Gastroesophageal sphincter (tissue), 3 donors: ENCODE measurements at regions not wholly inside any gene's neighbourhood (a gene's known extent, or its start where the extent isn't known, plus 50 kb on each side); places are given as distances from the start of the nearest gene placed in this dataset.

Experiments
- CTCF ChIP-seq, 4 experiments: fragments of 200-600 bp in 2 of 4; fragments of 450-650 bp in 2 of 4; sonication (generic) in 1 of 4; IDR thresholded peaks; one replicate each; pipeline ENCODE4 v1.5.1; 2017 to 2019; ENCODE audit warnings: antibody characterized with exemption in 4 of 4, mild to moderate bottlenecking in 2 of 4, moderate library complexity in 2 of 4
- EP300 ChIP-seq: sonication (generic); formaldehyde crosslinking; IDR thresholded peaks from one replicate; pipeline ENCODE4 v1.6.1; 2017; ENCODE audit warnings: antibody characterized with exemption, mild to moderate bottlenecking
- POLR2A ChIP-seq, 2 donors: fragments of 450-650 bp; IDR thresholded peaks; one replicate each; pipeline ENCODE4 v1.6.1; 2017; ENCODE audit warnings: antibody characterized with exemption in 2 of 2, mild to moderate bottlenecking in 2 of 2, moderate library complexity in 1 of 2
- POLR2AphosphoS5 ChIP-seq: sonication (generic); formaldehyde crosslinking; IDR thresholded peaks from one replicate; pipeline ENCODE4 v1.6.1; 2017; ENCODE audit warnings: antibody characterized with exemption

- TF ChIP-seq CTCF (IDR thresholded peaks at IDR 0.05) (no peak), POLR2AphosphoS5 (no peak), EP300 (no peak), POLR2A (IDR thresholded peaks at IDR 0.05) (no peak)
Measured at GRCh38 chr14:59101476-59101875, 87.0 kb upstream of the DAAM1 start.
